ENCODE measurements at regions not wholly inside any gene's neighbourhood (a gene's known extent, or its start where the extent isn't known, plus 50 kb on each side); places are given as distances from the start of the nearest gene placed in this dataset.

DNA sequence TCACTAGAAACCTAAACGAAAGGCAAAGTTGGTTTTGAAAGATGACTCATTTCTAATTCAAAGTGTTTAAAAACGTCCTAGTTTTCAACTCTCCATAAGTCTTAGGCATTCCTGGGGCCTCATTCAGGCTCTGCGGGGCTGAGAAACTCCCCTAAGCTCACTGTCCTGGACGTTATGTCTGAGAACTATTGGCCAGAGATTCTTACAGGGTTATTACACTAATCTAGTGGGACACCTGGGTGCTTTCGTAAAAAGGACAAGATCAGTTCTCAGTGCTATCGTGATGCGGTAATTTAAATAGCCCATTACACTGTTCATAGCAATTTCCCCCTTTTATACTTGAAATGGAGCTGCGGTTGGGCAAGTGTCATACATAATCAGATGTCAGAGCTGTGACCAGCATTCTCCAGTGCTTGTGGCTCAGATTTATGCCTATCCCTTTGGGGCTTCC lies 280.9 kb downstream of the QKI start:
- H3K9me3 Mint-ChIP-seq = no peaks in the 10 kb centered on the region
- intact Hi-C loops (cut with micrococcal nuclease) = no loop called here
- H3K36me3 Mint-ChIP-seq (ENCODE audit: low read depth) = no peaks in the 10 kb centered on the region
- H3K27me3 Mint-ChIP-seq (ENCODE audit: low read depth) = no peaks in the 10 kb centered on the region
- H3K27ac Mint-ChIP-seq = no peak overlapping the region
- no peak overlapping the region for H3K4me3 Mint-ChIP-seq (ENCODE audit: low read depth)
- no peaks in the 10 kb centered on the region for H3K4me1 Mint-ChIP-seq (ENCODE audit: low read depth)
- DNase-seq (ENCODE audit: low spot score) = no peak

GRCh38 chr6:163694988-163695398 lies 280.5 kb downstream of the QKI start:
- Mint-ChIP-seq H3K27ac (no peak overlapping the region), H3K4me3 (ENCODE audit: low read depth) (no peak overlapping the region), H3K4me1 (ENCODE audit: low read depth) (no peaks in the 10 kb centered on the region), H3K36me3 (ENCODE audit: low read depth) (no peaks in the 10 kb centered on the region), H3K9me3 (no peaks in the 10 kb centered on the region), H3K27me3 (ENCODE audit: low read depth) (no peaks in the 10 kb centered on the region)
- no peak for DNase-seq (ENCODE audit: low spot score)
- intact Hi-C loops (cut with micrococcal nuclease) = no loop called here

DNA sequence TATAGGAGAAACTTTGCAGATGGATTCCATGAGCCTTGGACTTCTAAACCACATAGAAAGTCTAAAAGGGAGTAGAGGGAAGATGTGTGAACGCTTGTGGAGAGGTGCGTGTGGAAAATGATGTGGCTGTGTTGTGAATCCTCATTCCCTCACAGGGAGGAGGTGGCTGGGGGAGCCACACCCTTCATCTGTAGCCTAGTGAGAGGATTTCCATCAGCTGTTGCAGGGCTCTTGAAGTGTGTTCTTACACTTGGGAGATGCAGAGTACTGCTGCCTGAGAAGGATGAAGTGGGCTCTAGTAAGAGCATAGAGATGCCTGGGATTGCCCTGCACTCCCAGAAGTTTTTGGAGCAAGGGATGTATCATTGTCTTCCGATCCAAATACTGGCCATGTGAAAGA lies 279.6 kb downstream of the QKI start:
- Mint-ChIP-seq H3K27me3 (ENCODE audit: low read depth) (no peaks in the 10 kb centered on the region), H3K4me1 (ENCODE audit: low read depth) (no peaks in the 10 kb centered on the region), H3K9me3 (no peaks in the 10 kb centered on the region), H3K27ac (no peak overlapping the region), H3K36me3 (ENCODE audit: low read depth) (no peaks in the 10 kb centered on the region), H3K4me3 (ENCODE audit: low read depth) (no peak overlapping the region)
- DNase-seq (ENCODE audit: low spot score) = no peak
- intact Hi-C loops (cut with micrococcal nuclease) = no loop called here

- no peaks in the 10 kb centered on the region for H3K4me1 Mint-ChIP-seq (ENCODE audit: low read depth)
- no peak for DNase-seq (ENCODE audit: low spot score)
Measured at GRCh38 chr6:163691049-163691448, 276.5 kb downstream of the QKI start.

DNA sequence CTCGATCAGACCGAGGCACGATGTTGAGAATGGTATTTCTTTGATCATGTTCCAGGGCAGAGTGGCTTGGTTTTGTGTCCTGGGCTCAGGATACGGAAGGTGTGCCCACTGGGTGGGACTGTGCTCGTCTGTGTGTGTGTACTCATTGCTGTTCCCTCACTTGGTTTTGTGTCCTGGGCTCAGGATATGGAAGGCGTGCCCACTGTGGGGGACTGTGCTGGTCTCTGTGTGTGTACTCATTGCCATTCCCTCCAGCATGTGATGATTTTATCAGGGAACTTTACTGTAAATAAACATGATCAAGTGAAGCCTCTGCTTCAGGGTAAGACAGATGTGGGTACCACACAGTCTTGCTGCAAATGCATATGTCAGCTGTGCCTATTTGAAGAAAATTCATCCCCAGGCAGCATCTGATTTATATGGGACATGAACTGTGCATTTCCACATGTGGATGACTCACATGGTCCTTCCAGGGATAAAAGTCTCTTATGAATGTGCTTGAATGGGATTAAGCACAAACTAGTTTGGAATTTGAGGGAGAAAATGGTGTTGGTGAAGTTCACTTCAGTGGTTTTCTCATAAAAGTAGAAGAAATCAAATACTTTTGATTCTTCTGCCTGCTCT lies 274.3 kb downstream of the QKI start:
- Mint-ChIP-seq H3K27ac (no peak overlapping the region), H3K4me3 (ENCODE audit: low read depth) (no peak overlapping the region), H3K9me3 (no peaks in the 10 kb centered on the region), H3K4me1 (ENCODE audit: low read depth) (no peaks in the 10 kb centered on the region), H3K36me3 (ENCODE audit: low read depth) (no peaks in the 10 kb centered on the region), H3K27me3 (ENCODE audit: low read depth) (no peaks in the 10 kb centered on the region)
- intact Hi-C loops (cut with micrococcal nuclease) = no loop called here
- DNase-seq (ENCODE audit: low spot score) = no peak

More at GRCh38 chr6:163691049-163691448, 276.5 kb downstream of the QKI start:
- no peaks in the 10 kb centered on the region for H3K9me3 Mint-ChIP-seq
- H3K27me3 Mint-ChIP-seq (ENCODE audit: low read depth) = no peaks in the 10 kb centered on the region
- no peak overlapping the region for H3K27ac Mint-ChIP-seq
- intact Hi-C loops (cut with micrococcal nuclease) = no loop called here
- no peak overlapping the region for H3K4me3 Mint-ChIP-seq (ENCODE audit: low read depth)
- H3K36me3 Mint-ChIP-seq (ENCODE audit: low read depth) = no peaks in the 10 kb centered on the region

- Mint-ChIP-seq H3K4me1 (ENCODE audit: low read depth) (no peaks in the 10 kb centered on the region), H3K9me3 (no peaks in the 10 kb centered on the region), H3K27ac (no peak overlapping the region), H3K4me3 (ENCODE audit: low read depth) (no peak overlapping the region), H3K36me3 (ENCODE audit: low read depth) (no peaks in the 10 kb centered on the region), H3K27me3 (ENCODE audit: low read depth) (no peaks in the 10 kb centered on the region)
- DNase-seq (ENCODE audit: low spot score) = no peak
- intact Hi-C loops (cut with micrococcal nuclease) = no loop called here
Measured at GRCh38 chr6:163687075-163687474, 272.6 kb downstream of the QKI start.

DNA sequence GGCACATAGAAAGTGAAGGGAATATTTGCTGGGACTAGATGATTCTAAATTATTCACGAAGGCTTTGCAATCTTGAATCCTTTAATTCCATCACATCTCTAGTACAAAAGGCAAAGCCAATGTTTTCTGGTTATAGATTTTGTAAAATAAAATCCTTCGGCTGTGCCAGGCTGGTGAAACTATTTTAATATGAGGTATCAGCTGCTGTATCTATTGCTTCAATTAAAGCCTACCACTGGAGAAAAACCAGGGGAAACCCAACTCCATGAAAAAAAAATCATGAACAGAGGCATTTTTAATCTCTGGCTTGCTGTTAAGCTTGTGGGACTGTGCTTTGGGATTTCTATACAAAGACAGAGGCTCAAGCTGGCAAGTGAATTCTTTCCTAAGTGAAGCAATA lies 271.8 kb downstream of the QKI start:
- Mint-ChIP-seq H3K27ac (no peak overlapping the region), H3K4me1 (ENCODE audit: low read depth) (no peaks in the 10 kb centered on the region), H3K27me3 (ENCODE audit: low read depth) (no peaks in the 10 kb centered on the region), H3K4me3 (ENCODE audit: low read depth) (no peak overlapping the region), H3K9me3 (no peaks in the 10 kb centered on the region), H3K36me3 (ENCODE audit: low read depth) (no peaks in the 10 kb centered on the region)
- intact Hi-C loops (cut with micrococcal nuclease) = no loop called here
- DNase-seq (ENCODE audit: low spot score) = no peak

- intact Hi-C loops (cut with micrococcal nuclease) = no loop called here
- no peak for DNase-seq (ENCODE audit: low spot score)
- H3K36me3 Mint-ChIP-seq (ENCODE audit: low read depth) = no peaks in the 10 kb centered on the region
- no peaks in the 10 kb centered on the region for H3K9me3 Mint-ChIP-seq
- no peaks in the 10 kb centered on the region for H3K27me3 Mint-ChIP-seq (ENCODE audit: low read depth)
- no peaks in the 10 kb centered on the region for H3K4me1 Mint-ChIP-seq (ENCODE audit: low read depth)
- no peak overlapping the region for H3K27ac Mint-ChIP-seq
- no peak overlapping the region for H3K4me3 Mint-ChIP-seq (ENCODE audit: low read depth)
Measured at GRCh38 chr6:163683105-163683622, 268.6 kb downstream of the QKI start.

- Mint-ChIP-seq H3K27ac (no peak overlapping the region), H3K4me1 (ENCODE audit: low read depth) (no peaks in the 10 kb centered on the region), H3K36me3 (ENCODE audit: low read depth) (no peaks in the 10 kb centered on the region), H3K4me3 (ENCODE audit: low read depth) (no peak overlapping the region), H3K9me3 (no peaks in the 10 kb centered on the region), H3K27me3 (ENCODE audit: low read depth) (no peaks in the 10 kb centered on the region)
- intact Hi-C loops (cut with micrococcal nuclease) = no loop called here
- no peak for DNase-seq (ENCODE audit: low spot score)
Measured at GRCh38 chr6:163679753-163680152, 265.2 kb downstream of the QKI start.

DNA sequence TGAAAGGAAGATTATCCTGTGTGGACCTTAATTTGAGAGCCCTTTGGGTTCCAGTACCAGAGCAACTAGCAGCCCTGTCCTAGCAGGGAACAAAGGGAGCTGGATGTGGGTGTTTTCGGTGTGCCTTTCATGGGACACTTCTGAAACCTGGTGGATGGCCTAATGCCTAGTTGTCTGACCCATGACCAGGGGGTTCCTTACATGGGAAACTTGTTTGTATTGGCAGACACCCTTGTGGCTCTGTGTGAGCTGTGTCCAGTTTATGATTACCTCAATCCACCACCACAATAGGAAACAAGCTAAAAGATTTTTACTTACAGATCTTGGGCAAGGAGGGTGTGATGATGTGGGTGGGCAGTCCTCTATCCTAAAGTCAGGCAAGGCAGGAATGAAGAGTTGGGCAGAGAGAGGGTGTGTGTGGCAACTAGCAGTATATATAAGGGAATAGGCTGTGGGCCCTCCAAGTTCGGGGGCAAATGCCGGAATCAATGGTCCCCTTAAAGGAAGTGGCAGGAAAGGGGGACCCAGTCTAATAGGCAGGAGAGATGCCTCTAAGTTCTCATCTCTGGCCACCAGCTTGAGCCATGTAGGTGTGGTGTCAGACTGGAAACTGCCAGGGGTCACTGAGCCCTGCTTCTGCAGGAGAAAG lies 264.6 kb downstream of the QKI start:
- no peak for DNase-seq (ENCODE audit: low spot score)
- Mint-ChIP-seq H3K27me3 (ENCODE audit: low read depth) (peaks cover 2% of the 10 kb centered on the region), H3K36me3 (ENCODE audit: low read depth) (no peaks in the 10 kb centered on the region), H3K9me3 (no peaks in the 10 kb centered on the region), H3K4me3 (ENCODE audit: low read depth) (no peak overlapping the region), H3K4me1 (ENCODE audit: low read depth) (no peaks in the 10 kb centered on the region), H3K27ac (no peak overlapping the region)
- intact Hi-C loops (cut with micrococcal nuclease) = no loop called here

GRCh38 chr6:163675611-163676010 lies 261.1 kb downstream of the QKI start:
- Mint-ChIP-seq H3K4me1 (ENCODE audit: low read depth) (no peaks in the 10 kb centered on the region), H3K4me3 (ENCODE audit: low read depth) (no peak overlapping the region), H3K9me3 (no peaks in the 10 kb centered on the region), H3K36me3 (ENCODE audit: low read depth) (no peaks in the 10 kb centered on the region), H3K27ac (no peak overlapping the region), H3K27me3 (ENCODE audit: low read depth) (peaks cover 2% of the 10 kb centered on the region)
- DNase-seq (ENCODE audit: low spot score) = no peak
- intact Hi-C loops (cut with micrococcal nuclease) = no loop called here

DNA sequence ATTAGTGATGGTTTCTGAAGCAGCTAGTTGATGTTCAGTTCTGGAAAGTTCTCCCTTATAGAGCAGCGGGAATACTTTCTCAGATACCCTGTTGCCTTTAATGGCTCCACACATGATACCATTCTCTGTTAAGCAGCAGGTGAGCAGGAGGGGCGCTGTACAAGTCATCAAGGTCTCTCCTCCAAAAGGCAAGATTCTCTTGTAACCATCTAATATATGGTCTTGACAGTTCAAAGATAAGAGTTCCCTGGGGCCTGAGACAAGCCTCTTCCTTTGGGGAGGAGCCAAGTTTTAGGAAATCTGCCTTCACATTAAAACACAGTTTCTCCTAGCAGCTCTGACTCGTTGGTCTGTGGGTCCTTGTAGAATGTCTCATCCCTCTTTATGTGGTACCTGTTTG lies 258.2 kb downstream of the QKI start:
- intact Hi-C loops (cut with micrococcal nuclease) = no loop called here
- no peak overlapping the region for H3K4me3 Mint-ChIP-seq (ENCODE audit: low read depth)
- H3K4me1 Mint-ChIP-seq (ENCODE audit: low read depth) = no peaks in the 10 kb centered on the region
- H3K9me3 Mint-ChIP-seq = no peaks in the 10 kb centered on the region
- no peak overlapping the region for H3K27ac Mint-ChIP-seq
- no peak for DNase-seq (ENCODE audit: low spot score)
- peaks cover 2% of the 10 kb centered on the region for H3K27me3 Mint-ChIP-seq (ENCODE audit: low read depth)
- H3K36me3 Mint-ChIP-seq (ENCODE audit: low read depth) = no peaks in the 10 kb centered on the region

DNA sequence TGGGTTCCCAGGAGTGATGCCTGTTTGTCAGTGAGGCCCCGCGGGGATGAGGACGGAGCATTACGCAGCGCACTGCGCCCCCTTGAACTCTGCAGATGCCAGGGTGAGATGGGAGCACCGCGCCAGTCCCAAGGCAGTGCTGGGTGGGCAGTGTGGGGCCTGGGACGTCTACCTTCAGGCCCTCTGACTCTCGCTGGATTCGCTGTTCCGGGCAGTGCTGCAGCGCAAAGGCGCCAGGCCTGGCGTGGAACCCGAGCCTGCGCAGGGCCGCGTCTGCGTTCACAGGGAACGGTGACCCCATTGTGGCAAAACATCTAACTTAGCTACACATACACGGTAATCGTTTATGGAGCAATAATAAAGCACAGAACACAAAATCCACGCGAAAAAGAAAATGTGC lies 257.3 kb downstream of the QKI start:
- H3K4me1 Mint-ChIP-seq (ENCODE audit: low read depth) = no peaks in the 10 kb centered on the region
- peaks cover 2% of the 10 kb centered on the region for H3K27me3 Mint-ChIP-seq (ENCODE audit: low read depth)
- H3K36me3 Mint-ChIP-seq (ENCODE audit: low read depth) = no peaks in the 10 kb centered on the region
- H3K9me3 Mint-ChIP-seq = no peaks in the 10 kb centered on the region
- no peak overlapping the region for H3K27ac Mint-ChIP-seq
- no peak for DNase-seq (ENCODE audit: low spot score)
- intact Hi-C loops (cut with micrococcal nuclease) = no loop called here
- H3K4me3 Mint-ChIP-seq (ENCODE audit: low read depth) = no peak overlapping the region
